DMS153 (cell line): ENCODE measurements at regions not wholly inside any gene's neighbourhood (a gene's known extent, or its start where the extent isn't known, plus 50 kb on each side); places are given as distances from the start of the nearest gene placed in this dataset.
"Not testable (repeated sequence)": the region's sequence is repeated elsewhere in the genome, so short reads cannot be mapped to it uniquely, and the experiment has no call there.

Experiments used
- DNase-seq: peaks from one replicate; lab custom pipeline; 2025; lab: John Stamatoyannopoulos, UW

DNA sequence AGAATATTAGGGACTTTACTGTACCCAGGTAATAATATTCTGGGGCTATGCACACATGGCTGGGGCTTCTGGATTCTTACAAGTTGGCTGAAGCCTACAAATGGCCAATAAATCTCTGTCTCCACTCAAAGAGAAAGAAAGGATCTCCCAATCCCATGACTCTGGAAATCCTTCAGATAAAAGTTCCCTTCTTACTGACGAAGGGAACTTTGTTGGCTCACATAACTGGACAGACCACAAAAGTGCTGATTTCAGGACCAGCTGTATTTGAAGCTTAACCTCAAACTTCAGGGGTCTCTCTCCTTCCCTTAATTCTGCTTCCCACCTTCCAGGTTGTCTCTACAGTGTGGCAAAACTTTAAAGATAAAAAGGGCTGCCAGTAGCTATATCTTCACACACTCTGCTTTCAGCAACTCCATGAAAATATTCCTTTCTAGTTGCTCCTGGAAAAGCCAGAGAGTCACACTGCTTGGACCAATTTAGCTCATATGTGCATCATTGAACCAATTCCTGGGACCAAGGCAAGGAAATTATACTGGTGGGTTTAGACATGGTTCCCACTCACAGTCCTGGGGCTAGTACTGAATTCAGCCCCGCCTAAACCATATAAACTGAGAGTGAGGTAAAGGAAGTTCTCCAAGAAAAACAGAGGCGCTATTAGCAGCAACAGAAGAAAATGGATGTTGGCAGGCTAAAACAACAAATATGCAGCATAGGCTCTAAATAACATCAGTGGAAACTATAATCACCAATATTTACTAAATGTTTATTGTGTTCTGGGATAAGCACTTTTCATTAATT, 290.0 kb upstream of the GADL1 start:
- DNase-seq: no peak

DNA sequence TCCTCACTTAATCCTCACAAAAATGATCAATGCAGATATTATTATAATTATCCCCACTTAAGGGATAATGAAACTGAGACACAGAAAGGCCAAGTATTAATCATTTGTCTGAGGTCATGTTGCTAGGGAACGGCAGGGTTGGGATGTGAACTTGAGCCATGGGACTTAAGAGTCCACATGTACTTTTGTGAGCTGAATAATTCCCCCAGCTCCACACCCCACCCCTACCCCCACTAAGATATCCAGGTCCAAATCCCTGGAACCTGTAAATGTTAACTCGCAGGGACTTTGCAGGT, 290.5 kb upstream of the GADL1 start:
- DNase-seq: no peak

DNA sequence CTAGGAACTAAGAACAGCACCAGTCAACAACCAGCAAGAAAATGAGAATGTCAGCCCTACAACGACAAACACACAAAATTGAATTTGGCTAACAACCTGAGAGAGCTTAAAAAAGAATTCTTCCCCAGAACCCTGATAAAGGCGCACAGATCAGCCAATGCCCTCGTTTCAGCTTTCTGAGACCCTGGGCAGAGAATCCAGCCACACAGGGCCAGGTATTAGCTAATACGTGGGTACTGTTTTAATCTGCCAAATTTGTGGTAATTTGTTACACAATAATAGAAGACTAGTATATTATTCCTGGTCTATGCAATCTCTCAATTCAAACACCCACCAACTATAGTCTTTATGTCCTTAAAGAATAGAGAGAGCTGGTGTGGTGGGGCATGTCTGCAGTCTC, 291.6 kb upstream of the GADL1 start:
- DNase-seq: no peak

DNA sequence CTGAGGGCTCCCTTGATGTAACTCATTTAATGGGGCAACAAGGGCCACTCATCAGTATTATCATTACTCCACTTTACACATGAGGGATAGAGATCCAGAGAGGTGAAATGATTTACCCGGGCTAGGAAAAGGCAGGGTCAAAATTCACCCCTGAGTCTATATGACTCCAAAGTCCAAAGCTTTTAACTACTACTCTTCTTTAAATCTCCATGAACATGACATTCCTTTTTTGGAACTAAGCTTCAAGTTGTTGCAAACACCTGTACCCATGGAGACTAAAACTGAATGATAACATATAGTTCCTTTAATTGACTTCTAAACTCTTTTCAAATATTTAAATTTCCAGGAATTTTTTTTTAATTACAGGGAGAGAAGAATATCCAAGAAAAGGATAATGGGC, 292.9 kb upstream of the GADL1 start:
- DNase-seq: no peak

DNA sequence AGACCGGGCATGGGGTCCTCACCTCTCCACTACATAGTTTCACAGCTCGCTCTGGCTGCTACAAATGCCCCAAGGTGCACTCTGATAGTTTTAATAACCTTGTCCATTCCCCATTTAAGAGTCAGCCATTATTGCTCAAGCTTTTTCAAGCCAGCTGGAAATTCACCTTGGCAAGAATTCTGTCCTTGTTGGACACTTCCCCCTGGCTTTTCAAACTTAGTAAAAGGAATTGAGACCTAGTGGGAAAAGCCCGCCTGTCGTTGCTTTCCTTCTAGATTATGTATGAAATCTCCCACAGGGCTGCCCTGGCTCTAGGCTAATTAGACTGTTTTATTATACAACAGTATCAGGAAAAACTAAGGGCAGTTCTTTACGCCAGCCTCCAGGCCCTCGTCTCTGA, 293.7 kb upstream of the GADL1 start:
- no peak for DNase-seq

DNA sequence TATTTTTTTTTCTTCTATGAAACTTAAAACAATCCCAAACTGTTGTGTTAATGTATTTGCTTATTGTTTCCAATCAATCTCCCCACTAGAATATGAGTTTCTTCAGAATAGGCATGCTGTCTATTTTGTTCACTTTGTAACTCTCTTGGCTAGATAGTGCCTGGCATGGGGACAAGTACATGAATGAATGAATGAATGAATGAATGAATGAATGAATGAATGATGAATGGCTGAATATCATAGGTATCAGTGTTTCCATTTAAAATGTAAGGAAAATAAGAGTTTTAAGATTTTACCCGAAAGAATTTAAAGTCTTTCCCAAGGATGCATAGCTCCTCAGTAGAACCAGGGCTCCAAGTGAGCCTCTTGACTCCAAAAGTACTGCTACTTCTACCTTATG, 294.9 kb upstream of the GADL1 start:
- no peak for DNase-seq

DNA sequence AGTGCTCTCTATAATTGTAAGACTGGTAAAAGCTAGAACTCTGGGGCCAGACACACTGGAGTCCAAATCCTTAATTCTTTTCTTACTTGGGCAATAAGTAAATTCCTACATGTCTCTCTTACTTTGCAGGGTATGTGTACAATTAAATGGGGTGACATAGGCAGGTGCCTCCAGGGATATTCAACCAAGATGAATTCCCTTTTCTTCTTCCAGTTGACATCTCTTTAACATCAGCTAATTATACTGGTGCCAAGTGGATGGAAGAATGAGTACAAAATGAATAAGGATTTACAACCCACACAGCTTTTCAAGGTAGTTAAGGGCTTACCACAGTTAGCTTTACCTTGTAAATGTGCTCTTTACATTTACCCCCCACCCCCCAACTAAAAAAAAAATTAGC, 295.5 kb upstream of the GADL1 start:
- no peak for DNase-seq

DNA sequence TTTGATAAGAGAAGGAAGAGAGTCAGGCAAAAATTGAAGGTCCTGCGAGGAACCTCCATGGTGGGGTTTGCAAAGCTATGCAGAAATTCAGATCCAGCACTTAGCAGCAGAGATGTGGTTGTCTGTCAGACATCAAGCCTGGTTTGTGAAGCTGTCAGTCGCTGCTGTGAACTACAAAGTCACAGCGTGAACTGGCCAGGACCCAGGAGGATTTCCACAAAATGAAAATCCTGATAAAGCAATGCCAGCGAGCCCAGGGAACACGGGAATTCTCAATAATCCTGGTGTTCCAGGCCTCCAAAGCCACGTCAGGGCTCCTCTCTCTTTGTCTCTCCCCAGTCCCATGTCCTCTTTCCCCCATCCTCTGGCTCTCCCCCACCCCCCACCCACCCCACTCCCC, 296.9 kb upstream of the GADL1 start:
- no peak for DNase-seq

DNA sequence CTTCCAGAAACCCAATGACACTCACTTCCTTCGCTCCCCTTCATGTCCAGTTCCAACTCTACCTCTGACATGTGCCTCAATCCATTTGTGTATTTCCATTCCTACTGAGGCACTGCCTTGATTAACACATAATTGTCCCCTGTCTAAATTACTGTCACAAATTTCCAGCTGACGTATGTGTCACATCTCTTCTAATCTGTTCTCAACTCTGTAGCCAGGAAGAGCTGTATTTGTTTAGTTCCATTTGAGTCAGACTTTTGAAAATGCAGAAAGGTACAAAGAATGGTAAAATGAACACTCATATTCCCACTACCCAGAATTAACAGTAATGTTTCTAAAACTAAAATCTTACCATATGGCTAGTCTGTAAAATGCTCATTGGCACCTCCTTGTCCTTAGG, 299.0 kb upstream of the GADL1 start:
- DNase-seq: no peak

DNA sequence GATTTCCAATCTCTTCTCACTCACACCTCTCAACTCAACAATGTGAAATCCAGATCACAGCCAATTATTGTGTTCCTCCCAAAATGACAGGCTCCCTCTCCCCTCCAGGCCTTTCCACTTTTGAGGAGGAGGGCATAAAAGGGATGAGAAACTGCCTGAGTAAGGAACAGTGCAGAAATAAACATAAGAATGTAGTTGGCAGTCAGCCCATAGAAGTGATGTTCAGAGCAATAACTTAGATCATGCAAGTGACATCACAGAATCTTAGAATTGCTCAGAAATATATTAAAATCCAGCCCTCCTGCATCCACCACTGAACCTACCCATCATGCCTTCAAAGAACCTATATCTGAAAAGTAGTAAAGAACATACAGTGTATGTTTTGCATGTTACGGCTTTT, 299.4 kb upstream of the GADL1 start:
- no peak for DNase-seq

DNA sequence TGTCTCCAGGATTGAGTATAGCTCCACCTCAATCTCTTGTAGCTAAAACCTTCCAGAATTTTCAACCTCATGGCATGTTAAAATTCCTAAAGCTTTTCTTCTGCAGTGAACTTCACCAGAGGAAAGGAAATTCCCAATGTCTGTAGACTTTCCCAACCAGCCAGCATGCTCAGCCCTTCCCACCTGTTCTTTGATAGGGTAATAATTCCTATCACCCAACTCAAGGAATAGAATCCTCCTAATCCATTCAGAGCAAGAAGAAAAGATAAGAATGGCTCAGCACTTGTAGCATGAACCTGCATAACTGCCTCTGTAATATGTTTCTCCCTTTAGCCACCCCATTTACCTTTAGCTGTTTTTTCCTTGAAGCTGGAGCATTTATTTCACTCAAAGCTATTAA, 301.8 kb upstream of the GADL1 start:
- DNase-seq: no peak

DNA sequence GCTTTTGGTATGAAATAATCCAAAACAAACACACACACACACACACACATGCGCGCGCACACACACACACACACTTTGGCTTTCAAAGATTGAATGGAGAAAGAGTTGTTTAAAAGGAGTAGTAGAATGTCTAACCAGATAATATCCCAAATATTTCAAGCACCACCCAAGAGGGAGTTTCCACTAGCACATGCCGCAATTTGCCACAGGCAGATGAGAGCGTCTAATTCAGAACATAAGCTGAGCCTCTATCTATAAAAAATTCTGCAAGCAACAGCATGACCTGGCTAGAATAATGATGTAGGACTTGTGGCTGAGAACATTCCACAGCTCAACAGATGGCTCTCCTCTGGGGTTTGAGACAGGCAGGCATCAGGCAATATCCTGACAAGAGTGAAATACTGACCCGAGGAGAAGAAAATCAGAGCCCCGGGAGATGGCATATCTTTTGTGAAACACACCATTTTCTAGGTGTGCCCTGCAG, 302.5 kb upstream of the GADL1 start:
- no peak for DNase-seq

DNA sequence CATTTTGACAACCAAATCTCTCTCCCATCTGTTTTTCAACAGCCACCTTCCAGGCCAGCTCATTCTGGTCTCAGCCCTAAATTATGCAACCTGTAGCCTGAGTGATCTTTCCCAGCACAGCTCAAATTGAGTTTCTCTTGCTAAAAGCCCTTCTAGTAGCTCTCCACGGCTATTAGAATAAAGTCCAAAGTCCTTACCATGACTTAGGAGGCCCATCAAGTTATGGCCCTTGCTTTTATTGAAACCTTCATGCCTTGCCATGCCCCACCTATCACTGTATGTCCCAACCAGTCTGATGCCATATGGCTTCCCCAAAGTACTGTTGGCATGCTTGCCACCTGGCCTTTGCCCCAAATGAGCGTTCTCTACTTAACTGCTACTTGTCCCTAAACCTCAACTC, 303.5 kb upstream of the GADL1 start:
- no peak for DNase-seq

DNA sequence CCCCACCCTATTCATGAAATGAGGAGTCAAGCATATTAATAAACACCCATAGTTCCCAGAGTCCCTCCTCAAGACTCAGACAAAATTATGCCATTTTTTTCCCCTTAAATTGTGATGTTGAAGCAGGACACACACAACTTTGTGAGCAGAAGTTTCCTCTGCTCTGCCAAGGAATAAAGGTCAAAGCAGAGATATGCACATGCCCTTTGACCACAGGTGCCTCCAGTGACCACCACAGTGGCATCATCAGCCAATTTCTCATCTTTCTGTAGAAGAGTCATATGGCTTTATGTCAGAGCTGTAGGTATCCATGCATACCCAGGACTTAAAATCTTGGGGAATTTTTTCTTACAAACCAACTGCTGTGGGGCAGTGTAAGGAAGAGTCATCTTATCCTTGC, 304.4 kb upstream of the GADL1 start:
- DNase-seq: no peak

DNA sequence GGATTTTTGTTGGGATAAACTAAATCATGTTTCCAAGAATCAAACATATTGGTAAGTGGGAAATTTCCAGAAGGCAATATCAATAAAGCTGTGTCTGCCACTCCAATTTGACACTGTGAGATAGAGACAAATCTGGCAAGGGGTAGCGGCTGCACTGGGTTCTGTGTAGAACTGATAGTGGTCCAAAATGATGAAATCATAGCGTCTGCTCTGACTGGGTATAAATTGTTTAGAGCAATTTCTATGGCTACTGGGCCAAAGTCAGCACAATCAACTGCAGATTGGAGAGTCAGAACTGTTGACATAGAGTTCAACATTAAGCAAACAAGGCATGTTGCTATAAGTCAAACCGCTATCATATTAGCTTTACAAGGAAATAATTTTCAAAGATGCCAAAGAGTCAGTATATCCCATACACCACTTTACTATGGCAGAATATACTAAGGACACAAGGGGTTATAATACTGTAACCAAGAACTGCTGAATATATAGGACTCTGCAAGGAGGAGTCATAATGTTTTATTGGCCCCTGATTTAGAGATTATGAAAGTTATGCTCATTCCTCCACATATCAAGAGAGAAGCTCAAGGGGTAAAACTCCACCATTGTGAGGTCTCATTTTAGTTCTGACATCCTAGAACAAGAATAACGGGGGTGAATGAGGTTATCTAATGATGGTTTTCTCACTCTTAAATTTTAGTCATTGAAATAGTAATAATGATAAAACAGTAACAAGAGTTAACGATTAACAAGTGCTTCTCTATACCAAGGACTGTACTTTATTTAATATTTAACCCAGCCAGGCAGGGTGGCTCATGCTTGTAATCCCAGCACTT, 309.7 kb upstream of the GADL1 start:
- DNase-seq: no peak

DNA sequence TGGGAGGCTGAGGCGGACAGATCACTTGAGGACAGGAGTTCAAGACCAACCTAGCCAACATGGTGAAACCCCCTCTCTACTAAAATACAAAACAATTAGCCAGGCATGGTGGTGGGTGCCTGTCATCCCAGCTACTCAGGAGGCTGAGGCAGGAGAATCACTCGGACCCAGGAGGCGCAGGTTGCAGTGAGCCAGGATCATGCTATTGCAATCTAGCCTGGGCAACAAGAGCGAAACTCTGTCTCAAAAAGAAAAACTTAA, 310.3 kb upstream of the GADL1 start:
- not testable (repeated sequence) for DNase-seq

DNA sequence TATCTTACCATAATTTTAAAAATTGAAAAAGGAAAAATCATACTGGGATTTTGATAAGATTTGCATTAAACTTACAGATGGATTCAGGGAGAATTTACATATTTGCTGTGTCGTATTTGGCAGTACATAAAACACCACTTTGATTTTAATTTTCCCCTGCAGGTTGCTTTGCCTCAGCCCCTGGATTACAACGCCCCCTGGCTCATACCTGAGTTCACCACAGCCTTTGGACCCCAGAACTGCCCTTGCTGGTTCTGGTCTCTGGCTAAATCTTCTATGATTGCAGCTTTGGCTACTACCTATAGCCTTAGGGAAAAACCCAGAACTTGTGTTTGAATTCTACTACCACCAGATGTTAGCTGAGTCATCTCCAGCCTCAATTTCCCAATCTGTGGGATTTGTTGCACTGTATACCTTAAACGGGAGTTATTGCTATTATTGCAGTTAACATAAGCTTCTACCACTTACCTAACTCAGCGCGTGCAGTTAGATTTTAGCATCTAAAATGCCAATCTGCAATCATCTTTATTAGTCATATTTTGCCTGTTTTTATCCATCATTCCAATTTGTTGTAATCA, 315.7 kb upstream of the GADL1 start:
- DNase-seq: no peak

DNA sequence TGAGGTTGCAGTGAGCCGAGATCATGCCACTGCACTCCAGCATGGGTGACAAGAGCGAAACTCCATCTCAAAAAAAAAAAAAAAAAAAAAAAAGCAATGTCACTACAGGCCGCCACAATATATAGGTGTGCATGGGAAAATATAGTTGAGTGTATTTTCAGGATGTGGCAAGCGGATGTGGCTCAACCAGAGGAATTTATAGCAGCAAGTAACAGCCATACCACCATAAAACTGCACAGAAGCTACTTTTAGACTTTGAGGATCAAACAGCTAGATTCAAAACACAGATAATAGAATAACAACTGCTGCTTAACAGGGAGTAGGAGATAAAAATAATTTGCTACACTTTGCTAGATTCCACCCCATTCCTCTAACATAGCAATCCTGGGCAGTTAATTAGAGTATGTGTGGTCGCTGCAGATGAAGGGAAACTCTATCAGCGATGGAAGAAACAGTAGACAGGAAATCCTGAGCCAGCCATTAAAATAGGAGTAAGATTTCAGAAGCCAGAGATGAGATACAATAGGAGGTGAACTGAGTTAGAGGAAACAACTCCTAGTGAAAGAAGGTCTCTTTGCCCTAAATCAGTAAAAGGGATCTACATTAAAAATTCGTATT, 318.7 kb upstream of the STT3B start:
- no peak for DNase-seq

DNA sequence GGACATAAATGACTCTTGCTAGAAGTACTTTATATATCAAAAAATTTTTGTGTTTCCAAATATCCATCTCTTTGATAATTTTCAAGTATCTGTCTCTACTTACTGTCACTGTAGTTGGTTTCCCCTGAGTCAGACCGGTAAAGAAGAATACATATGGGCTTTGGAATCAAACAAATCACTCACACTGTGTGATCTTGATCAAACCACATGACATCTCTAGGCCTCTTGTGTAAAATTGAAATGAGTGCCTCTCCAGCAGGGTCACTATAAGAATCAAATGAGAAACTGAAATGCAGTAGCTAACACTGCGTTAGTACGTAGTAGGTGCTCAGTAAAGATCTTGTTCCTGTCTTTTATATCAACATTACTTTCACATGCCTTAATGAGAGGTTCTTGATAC, 314.6 kb upstream of the STT3B start:
- DNase-seq: no peak

DNA sequence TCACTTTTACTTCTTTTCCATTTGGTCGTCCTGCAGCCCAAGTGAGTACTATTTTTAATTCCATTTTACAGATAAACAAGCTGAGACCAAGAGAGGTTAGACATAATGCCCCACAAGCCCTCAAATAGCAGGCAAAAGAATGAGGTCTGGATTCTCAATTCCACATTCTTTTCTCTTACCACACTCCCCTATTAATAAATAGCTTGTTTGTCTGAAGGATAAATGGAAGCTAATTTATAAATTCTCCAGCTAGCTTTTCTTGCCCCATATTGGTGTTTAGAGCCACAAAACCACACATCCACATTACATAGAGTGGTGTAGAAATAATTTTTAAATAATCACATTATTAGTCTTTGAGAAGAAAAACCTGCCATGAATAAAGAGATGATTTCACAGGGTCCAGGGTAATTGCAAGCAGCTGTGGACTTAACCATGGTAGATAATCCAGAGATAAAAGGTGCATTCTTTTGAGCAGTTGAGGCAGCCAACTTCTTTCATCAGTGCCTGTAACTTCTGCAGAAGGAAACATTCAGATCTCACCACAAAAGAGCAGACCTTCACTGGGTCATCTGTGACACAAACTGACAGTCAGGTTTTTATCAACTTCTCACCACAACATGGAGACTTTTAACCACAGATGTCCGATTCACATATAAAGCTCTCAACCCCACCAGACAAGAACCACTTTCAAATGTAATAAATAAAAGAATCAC, 313.4 kb upstream of the STT3B start:
- DNase-seq: no peak

DNA sequence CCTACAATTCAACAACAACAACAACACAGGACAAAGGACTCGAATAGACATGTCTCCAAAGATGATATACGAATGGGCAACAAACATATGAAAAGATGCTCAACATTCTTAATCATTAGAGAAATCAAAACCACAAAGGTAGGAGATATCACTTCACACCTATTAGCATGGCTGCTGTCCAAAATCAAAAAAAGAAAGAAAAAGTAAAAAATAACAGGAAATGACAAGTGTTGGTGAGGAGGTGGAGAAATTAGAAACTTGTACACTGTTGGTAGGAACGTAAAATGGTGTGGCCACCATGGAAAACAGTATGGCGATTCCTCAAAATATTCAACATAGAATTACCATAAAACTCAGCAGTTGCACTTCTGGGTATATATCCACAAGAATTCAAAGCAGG, 312.3 kb upstream of the STT3B start:
- DNase-seq: no peak

DNA sequence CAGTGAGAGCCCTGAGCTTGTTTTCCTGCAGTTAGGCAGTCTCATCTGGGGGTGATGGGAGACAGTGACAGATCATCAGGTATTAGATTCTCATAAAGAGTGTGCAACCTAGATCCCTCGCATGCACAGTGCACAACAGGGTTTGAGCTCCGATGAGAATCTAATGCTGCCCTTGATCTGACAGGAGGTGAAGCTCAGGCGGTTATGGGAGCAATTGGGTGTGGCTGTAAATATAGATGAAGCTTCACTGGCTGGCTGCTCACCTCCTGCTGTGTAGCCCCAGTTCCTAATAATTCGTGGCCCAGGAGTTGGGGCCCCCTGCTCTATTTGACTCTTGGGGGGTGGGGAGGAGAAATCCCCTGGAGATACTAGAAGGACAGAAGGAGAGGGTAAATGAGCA, 309.4 kb upstream of the STT3B start:
- no peak for DNase-seq

DNA sequence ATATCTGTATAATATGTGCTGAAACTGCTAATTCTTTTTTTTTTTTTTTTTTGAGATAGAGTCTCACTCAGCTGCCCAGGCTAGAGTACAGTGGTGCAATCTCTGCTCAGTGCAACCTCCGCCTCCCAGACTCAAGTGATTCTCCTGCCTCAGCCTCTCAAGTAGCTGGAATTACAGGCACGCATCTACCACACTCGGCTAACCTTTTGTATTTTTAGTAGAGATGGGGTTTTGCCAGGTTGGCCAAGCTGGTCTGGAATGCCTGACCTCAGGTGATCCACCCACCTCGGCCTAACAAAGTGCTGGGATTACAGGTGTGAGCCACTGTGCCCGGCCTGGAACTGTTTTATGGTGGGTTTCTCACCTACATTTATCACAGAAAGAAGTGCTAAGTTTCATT, 307.8 kb upstream of the STT3B start:
- no peak for DNase-seq
